GM23338 (cell line): ENCODE measurements at regions not wholly inside any gene's neighbourhood (a gene's known extent, or its start where the extent isn't known, plus 50 kb on each side); places are given as distances from the start of the nearest gene placed in this dataset.

Experiments
- ATAC-seq: fragments of 200-7000 bp; cut with Tn5 transposase; 3 replicates; pipeline ENCODE4 v1.9.1; 2020
- DNase-seq: peaks from one replicate; pipeline ENCODE4 v3.0.0-alpha.2; 2015; ENCODE audit warnings: low spot score
- H2AFZ ChIP-seq: fragments of 200-600 bp; sonication (generic); 2 replicates; pipeline ENCODE4 v1.8.0; 2016; ENCODE audit warnings: antibody characterized with exemption, mild to moderate bottlenecking, moderate library complexity
- H3F3A ChIP-seq: fragments of 200-600 bp; sonication (generic); replicated peaks from 2 replicates; pipeline ENCODE4 v1.8.0; 2017; ENCODE audit warnings: antibody characterized with exemption, mixed run types, low read depth
- H3K27ac ChIP-seq: fragments of 200-600 bp; sonication (generic); 2 replicates; pipeline ENCODE4 v1.6.1; 2016; ENCODE audit warnings: low read depth
- H3K27me3 ChIP-seq: fragments of 200-600 bp; sonication (generic); 2 replicates; pipeline ENCODE4 v1.8.0; 2016; ENCODE audit warnings: mild to moderate bottlenecking, mixed run types, moderate library complexity; ENCODE audit not compliant: insufficient read depth
- H3K36me3 ChIP-seq: fragments of 200-600 bp; sonication (generic); 2 replicates; pipeline ENCODE4 v1.8.0; 2016; ENCODE audit warnings: mild to moderate bottlenecking; ENCODE audit not compliant: insufficient read depth
- H3K4me1 ChIP-seq: fragments of 200-600 bp; sonication (generic); 2 replicates; pipeline ENCODE4 v1.8.0; 2016; ENCODE audit warnings: mild to moderate bottlenecking, moderate library complexity; ENCODE audit not compliant: insufficient read depth
- H3K4me2 ChIP-seq: fragments of 200-600 bp; sonication (generic); 2 replicates; pipeline ENCODE4 v1.7.1; 2017; ENCODE audit warnings: mixed run types
- H3K4me3 ChIP-seq: fragments of 200-600 bp; sonication (generic); 2 replicates; pipeline ENCODE4 v1.6.1; 2016; ENCODE audit warnings: mixed run types
- H3K79me2 ChIP-seq: fragments of 200-600 bp; sonication (generic); replicated peaks from 2 replicates; pipeline ENCODE4 v1.8.0; 2017; ENCODE audit warnings: mild to moderate bottlenecking; ENCODE audit not compliant: insufficient read depth
- H3K9me2 ChIP-seq: fragments of 200-600 bp; sonication (generic); 2 replicates; pipeline ENCODE4 v1.8.0; 2017; ENCODE audit not compliant: insufficient read depth
- H4K20me1 ChIP-seq: fragments of 200-600 bp; sonication (generic); replicated peaks from 2 replicates; pipeline ENCODE4 v1.8.0; 2017; ENCODE audit warnings: mild to moderate bottlenecking; ENCODE audit not compliant: insufficient read depth
- H3K27ac Mint-ChIP-seq: 2 replicates; pipeline ENCODE4 v1.8.0; 2020; ENCODE audit warnings: inconsistent platforms, mild to moderate bottlenecking, moderate library complexity, mixed read lengths
- H3K27me3 Mint-ChIP-seq: 3 replicates; pipeline ENCODE4 v1.8.0; 2022; ENCODE audit warnings: low read depth, mild to moderate bottlenecking, moderate library complexity, mixed read lengths, inconsistent platforms; ENCODE audit not compliant: insufficient read depth, poor library complexity
- H3K36me3 Mint-ChIP-seq: 3 replicates; pipeline ENCODE4 v1.8.0; 2021; ENCODE audit warnings: low read depth, mild to moderate bottlenecking, inconsistent platforms, moderate library complexity, mixed read lengths
- H3K4me1 Mint-ChIP-seq: 3 replicates; pipeline ENCODE4 v1.8.0; 2020; ENCODE audit warnings: mild to moderate bottlenecking, inconsistent platforms, mixed read lengths
- H3K4me3 Mint-ChIP-seq: 3 replicates; pipeline ENCODE4 v1.8.0; 2021; ENCODE audit warnings: moderate library complexity, mild to moderate bottlenecking, inconsistent platforms, mixed read lengths
- H3K9me3 Mint-ChIP-seq: 3 replicates; pipeline ENCODE4 v1.8.0; 2020; ENCODE audit warnings: moderate library complexity, mild to moderate bottlenecking, inconsistent platforms, mixed read lengths
- CREB1 ChIP-seq: fragments of 250-450 bp; sonication (Bioruptor Pico); IDR thresholded peaks from 2 replicates; pipeline ENCODE4 v1.5.0; 2020; ENCODE audit warnings: low read depth, mild to moderate bottlenecking, moderate library complexity
- CTCF ChIP-seq, 2 experiments: fragments of 200-600 bp in 1 of 2; sonication (generic) in 1 of 2; conservative IDR thresholded peaks; 2 replicates each; pipeline versions ENCODE4 v1.5.1 to v1.6.1; 2016 to 2017; ENCODE audit warnings: antibody characterized with exemption in 2 of 2, low read depth in 2 of 2, mild to moderate bottlenecking in 2 of 2, moderate library complexity in 1 of 2
- EZH2 ChIP-seq: fragments of 200-600 bp; sonication (generic); IDR thresholded peaks from one replicate; pipeline ENCODE4 v1.8.0; 2017; ENCODE audit warnings: antibody characterized with exemption, mild to moderate bottlenecking, low read depth; ENCODE audit not compliant: unreplicated experiment
- EZH2phosphoT487 ChIP-seq: fragments of 200-600 bp; sonication (generic); IDR thresholded peaks from one replicate; pipeline ENCODE4 v1.8.1; 2018; ENCODE audit warnings: antibody characterized with exemption; ENCODE audit not compliant: unreplicated experiment
- JUNB ChIP-seq: IDR thresholded peaks from one replicate; pipeline ENCODE4 v1.6.1; 2016; ENCODE audit warnings: antibody characterized with exemption; ENCODE audit not compliant: unreplicated experiment
- NANOG ChIP-seq: IDR thresholded peaks from 2 replicates; pipeline ENCODE4 v1.6.1; 2016; ENCODE audit warnings: antibody characterized with exemption, borderline replicate concordance
- POLR2AphosphoS5 ChIP-seq: IDR thresholded peaks from 2 replicates; pipeline ENCODE4 v1.6.1; 2016; ENCODE audit warnings: antibody characterized with exemption, low read depth
- STAT1 ChIP-seq: IDR thresholded peaks from one replicate; pipeline ENCODE4 v1.6.1; 2016; ENCODE audit warnings: antibody characterized with exemption; ENCODE audit not compliant: unreplicated experiment
- ZNF114 ChIP-seq: fragments of 250-450 bp; sonication (Bioruptor Pico); IDR thresholded peaks from 2 replicates; pipeline ENCODE4 v1.5.0; 2020; ENCODE audit warnings: mild to moderate bottlenecking, moderate library complexity
- ZNF331 ChIP-seq: fragments of 250-450 bp; sonication (Bioruptor Pico); IDR thresholded peaks from 2 replicates; pipeline ENCODE4 v1.5.0; 2020; ENCODE audit warnings: low read depth, mild to moderate bottlenecking, moderate library complexity
- TF ChIP-seq, protein P1 (sequence below): IDR thresholded peaks from 2 replicates; pipeline ENCODE4 v1.6.1; 2016; ENCODE audit warnings: antibody characterized with exemption
- TF ChIP-seq, protein P2 (sequence below): IDR thresholded peaks from one replicate; pipeline ENCODE4 v1.6.1; 2018; ENCODE audit warnings: antibody characterized with exemption; ENCODE audit not compliant: unreplicated experiment
- TF ChIP-seq, protein P3 (sequence below): fragments of 250-450 bp; sonication (Bioruptor Pico); IDR thresholded peaks from 2 replicates; pipeline ENCODE4 v1.5.0; 2020; ENCODE audit warnings: mild to moderate bottlenecking, moderate library complexity

DNA sequence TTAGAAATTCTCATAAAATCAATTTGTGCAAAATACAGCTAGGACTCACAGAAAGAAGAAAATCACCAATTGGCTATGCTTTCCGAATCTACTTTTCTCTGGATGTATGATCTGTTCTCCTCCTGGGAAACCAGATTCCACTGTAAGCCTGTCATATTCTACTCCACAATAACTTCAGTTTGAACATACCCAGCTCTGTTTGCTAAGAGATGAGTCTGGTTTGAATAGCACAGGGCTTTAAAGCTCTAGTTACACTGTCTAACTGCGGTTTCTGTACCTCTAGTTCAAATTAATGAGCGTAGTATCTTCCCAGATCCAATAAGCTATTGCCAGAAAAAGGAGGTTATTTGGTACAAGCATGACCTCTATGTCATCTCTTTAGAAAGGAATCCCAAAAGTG, 270.1 kb downstream of the DAD1 start:
- Mint-ChIP-seq H3K27me3 (peaks cover 3% of the 10 kb centered on the region), H3K36me3 (no peaks in the 10 kb centered on the region), H3K4me1 (0 out of 3 replicates have a peak, but pooled peaks cover 5% of the 10 kb centered on the region), H3K9me3 (peaks cover 3% of the 10 kb centered on the region; the same call in 1 of the 3 replicates), H3K27ac (no peak overlapping the region), H3K4me3 (no peak overlapping the region)
- no peaks in the 10 kb centered on the region for H3K27me3 ChIP-seq
- no peak for TF ChIP-seq CTCF (conservative IDR thresholded peaks at IDR 0.05; ENCODE audit: low read depth in 2 of 2)
- TF ChIP-seq, protein P1, sequence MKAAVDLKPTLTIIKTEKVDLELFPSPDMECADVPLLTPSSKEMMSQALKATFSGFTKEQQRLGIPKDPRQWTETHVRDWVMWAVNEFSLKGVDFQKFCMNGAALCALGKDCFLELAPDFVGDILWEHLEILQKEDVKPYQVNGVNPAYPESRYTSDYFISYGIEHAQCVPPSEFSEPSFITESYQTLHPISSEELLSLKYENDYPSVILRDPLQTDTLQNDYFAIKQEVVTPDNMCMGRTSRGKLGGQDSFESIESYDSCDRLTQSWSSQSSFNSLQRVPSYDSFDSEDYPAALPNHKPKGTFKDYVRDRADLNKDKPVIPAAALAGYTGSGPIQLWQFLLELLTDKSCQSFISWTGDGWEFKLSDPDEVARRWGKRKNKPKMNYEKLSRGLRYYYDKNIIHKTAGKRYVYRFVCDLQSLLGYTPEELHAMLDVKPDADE: no peak
- no peak for TF ChIP-seq ZNF331 (CRISPR knock-in tag)
- TF ChIP-seq EZH2phosphoT487: no peak
- no peak for TF ChIP-seq ZNF114 (CRISPR knock-in tag)
- no peak for TF ChIP-seq JUNB
- no peak for TF ChIP-seq NANOG
- no peak for TF ChIP-seq CREB1 (CRISPR knock-in tag)
- TF ChIP-seq, protein P2, sequence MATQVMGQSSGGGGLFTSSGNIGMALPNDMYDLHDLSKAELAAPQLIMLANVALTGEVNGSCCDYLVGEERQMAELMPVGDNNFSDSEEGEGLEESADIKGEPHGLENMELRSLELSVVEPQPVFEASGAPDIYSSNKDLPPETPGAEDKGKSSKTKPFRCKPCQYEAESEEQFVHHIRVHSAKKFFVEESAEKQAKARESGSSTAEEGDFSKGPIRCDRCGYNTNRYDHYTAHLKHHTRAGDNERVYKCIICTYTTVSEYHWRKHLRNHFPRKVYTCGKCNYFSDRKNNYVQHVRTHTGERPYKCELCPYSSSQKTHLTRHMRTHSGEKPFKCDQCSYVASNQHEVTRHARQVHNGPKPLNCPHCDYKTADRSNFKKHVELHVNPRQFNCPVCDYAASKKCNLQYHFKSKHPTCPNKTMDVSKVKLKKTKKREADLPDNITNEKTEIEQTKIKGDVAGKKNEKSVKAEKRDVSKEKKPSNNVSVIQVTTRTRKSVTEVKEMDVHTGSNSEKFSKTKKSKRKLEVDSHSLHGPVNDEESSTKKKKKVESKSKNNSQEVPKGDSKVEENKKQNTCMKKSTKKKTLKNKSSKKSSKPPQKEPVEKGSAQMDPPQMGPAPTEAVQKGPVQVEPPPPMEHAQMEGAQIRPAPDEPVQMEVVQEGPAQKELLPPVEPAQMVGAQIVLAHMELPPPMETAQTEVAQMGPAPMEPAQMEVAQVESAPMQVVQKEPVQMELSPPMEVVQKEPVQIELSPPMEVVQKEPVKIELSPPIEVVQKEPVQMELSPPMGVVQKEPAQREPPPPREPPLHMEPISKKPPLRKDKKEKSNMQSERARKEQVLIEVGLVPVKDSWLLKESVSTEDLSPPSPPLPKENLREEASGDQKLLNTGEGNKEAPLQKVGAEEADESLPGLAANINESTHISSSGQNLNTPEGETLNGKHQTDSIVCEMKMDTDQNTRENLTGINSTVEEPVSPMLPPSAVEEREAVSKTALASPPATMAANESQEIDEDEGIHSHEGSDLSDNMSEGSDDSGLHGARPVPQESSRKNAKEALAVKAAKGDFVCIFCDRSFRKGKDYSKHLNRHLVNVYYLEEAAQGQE: no peak
- TF ChIP-seq STAT1: no peak
- TF ChIP-seq POLR2AphosphoS5: no peak
- TF ChIP-seq EZH2: no peak
- TF ChIP-seq, protein P3, sequence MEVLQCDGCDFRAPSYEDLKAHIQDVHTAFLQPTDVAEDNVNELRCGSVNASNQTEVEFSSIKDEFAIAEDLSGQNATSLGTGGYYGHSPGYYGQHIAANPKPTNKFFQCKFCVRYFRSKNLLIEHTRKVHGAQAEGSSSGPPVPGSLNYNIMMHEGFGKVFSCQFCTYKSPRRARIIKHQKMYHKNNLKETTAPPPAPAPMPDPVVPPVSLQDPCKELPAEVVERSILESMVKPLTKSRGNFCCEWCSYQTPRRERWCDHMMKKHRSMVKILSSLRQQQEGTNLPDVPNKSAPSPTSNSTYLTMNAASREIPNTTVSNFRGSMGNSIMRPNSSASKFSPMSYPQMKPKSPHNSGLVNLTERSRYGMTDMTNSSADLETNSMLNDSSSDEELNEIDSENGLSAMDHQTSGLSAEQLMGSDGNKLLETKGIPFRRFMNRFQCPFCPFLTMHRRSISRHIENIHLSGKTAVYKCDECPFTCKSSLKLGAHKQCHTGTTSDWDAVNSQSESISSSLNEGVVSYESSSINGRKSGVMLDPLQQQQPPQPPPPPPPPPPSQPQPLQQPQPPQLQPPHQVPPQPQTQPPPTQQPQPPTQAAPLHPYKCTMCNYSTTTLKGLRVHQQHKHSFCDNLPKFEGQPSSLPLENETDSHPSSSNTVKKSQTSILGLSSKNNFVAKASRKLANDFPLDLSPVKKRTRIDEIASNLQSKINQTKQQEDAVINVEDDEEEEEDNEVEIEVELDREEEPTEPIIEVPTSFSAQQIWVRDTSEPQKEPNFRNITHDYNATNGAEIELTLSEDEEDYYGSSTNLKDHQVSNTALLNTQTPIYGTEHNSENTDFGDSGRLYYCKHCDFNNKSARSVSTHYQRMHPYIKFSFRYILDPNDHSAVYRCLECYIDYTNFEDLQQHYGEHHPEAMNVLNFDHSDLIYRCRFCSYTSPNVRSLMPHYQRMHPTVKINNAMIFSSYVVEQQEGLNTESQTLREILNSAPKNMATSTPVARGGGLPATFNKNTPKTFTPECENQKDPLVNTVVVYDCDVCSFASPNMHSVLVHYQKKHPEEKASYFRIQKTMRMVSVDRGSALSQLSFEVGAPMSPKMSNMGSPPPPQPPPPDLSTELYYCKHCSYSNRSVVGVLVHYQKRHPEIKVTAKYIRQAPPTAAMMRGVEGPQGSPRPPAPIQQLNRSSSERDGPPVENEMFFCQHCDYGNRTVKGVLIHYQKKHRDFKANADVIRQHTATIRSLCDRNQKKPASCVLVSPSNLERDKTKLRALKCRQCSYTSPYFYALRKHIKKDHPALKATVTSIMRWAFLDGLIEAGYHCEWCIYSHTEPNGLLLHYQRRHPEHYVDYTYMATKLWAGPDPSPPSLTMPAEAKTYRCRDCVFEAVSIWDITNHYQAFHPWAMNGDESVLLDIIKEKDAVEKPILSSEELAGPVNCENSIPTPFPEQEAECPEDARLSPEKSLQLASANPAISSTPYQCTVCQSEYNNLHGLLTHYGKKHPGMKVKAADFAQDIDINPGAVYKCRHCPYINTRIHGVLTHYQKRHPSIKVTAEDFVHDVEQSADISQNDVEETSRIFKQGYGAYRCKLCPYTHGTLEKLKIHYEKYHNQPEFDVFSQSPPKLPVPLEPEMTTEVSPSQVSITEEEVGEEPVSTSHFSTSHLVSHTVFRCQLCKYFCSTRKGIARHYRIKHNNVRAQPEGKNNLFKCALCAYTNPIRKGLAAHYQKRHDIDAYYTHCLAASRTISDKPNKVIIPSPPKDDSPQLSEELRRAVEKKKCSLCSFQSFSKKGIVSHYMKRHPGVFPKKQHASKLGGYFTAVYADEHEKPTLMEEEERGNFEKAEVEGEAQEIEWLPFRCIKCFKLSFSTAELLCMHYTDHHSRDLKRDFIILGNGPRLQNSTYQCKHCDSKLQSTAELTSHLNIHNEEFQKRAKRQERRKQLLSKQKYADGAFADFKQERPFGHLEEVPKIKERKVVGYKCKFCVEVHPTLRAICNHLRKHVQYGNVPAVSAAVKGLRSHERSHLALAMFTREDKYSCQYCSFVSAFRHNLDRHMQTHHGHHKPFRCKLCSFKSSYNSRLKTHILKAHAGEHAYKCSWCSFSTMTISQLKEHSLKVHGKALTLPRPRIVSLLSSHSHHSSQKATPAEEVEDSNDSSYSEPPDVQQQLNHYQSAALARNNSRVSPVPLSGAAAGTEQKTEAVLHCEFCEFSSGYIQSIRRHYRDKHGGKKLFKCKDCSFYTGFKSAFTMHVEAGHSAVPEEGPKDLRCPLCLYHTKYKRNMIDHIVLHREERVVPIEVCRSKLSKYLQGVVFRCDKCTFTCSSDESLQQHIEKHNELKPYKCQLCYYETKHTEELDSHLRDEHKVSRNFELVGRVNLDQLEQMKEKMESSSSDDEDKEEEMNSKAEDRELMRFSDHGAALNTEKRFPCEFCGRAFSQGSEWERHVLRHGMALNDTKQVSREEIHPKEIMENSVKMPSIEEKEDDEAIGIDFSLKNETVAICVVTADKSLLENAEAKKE (CRISPR knock-in tag): no peak
- H4K20me1 ChIP-seq: no peaks in the 10 kb centered on the region
- H3K4me2 ChIP-seq: no peak overlapping the region
- H3K4me1 ChIP-seq: no peaks in the 10 kb centered on the region
- no peaks in the 10 kb centered on the region for H3K9me2 ChIP-seq
- no peaks in the 10 kb centered on the region for H3F3A ChIP-seq
- no peaks in the 10 kb centered on the region for H3K36me3 ChIP-seq
- DNase-seq (no peak), ATAC-seq (no peak)
- no peak overlapping the region for H2AFZ ChIP-seq
- H3K27ac ChIP-seq: no peak overlapping the region
- no peak overlapping the region for H3K4me3 ChIP-seq
- no peaks in the 10 kb centered on the region for H3K79me2 ChIP-seq
